HG03103 (cell line): ENCODE measurements at regions not wholly inside any gene's neighbourhood (a gene's known extent, or its start where the extent isn't known, plus 50 kb on each side); places are given as distances from the start of the nearest gene placed in this dataset.

ENCODE experiments used
- ATAC-seq: cut with Tn5 transposase; IDR thresholded peaks from one replicate; pipeline ENCODE4 v1.9.1; 2021; ENCODE audit warnings: low read depth; ENCODE audit not compliant: unreplicated experiment

GRCh38 chr20:24812373-24812772 is 136.7 kb upstream of the CST7 start:
- no peak for ATAC-seq

- no peak for ATAC-seq
Measured at GRCh38 chr20:24813080-24813479, 136.0 kb upstream of the CST7 start.

GRCh38 chr20:24813496-24813895 is 135.6 kb upstream of the CST7 start:
- no peak for ATAC-seq

- ATAC-seq, result no peak
Measured at GRCh38 chr20:24813936-24814335, 135.1 kb upstream of the CST7 start.

GRCh38 chr20:24814556-24815195 is 134.4 kb upstream of the CST7 start:
- no peak for ATAC-seq

GRCh38 chr20:24815196-24815815 is 133.8 kb upstream of the CST7 start:
- ATAC-seq, result no peak

- ATAC-seq, result no peak
Measured at GRCh38 chr20:24815931-24816330, 133.1 kb upstream of the CST7 start.

- no peak for ATAC-seq
Measured at GRCh38 chr20:24816431-24816830, 132.6 kb upstream of the CST7 start.

GRCh38 chr20:24816907-24817306 is 132.2 kb upstream of the CST7 start:
- no peak for ATAC-seq

- ATAC-seq, result no peak
Measured at GRCh38 chr20:24817351-24817750, 131.7 kb upstream of the CST7 start.

GRCh38 chr20:24818056-24818455 is 131.0 kb upstream of the CST7 start:
- ATAC-seq, result no peak

GRCh38 chr20:24819331-24819965 is 129.6 kb upstream of the CST7 start:
- no peak for ATAC-seq

- no peak for ATAC-seq
Measured at GRCh38 chr20:24820345-24820744, 128.7 kb upstream of the CST7 start.

- no peak for ATAC-seq
Measured at GRCh38 chr20:24821391-24821790, 127.7 kb upstream of the CST7 start.

- no peak for ATAC-seq
Measured at GRCh38 chr20:24823176-24823784, 125.8 kb upstream of the CST7 start.

- no peak for ATAC-seq
Measured at GRCh38 chr20:24823989-24824693, 124.9 kb upstream of the CST7 start.

GRCh38 chr20:24825591-24825990 is 123.5 kb upstream of the CST7 start:
- no peak for ATAC-seq

- ATAC-seq, result no peak
Measured at GRCh38 chr20:24827603-24828295, 121.3 kb upstream of the CST7 start.

GRCh38 chr20:24828992-24829648 is 119.9 kb upstream of the CST7 start:
- no peak for ATAC-seq
